Astrocyte of the spinal cord (primary cell): ENCODE measurements at regions not wholly inside any gene's neighbourhood (a gene's known extent, or its start where the extent isn't known, plus 50 kb on each side); places are given as distances from the start of the nearest gene placed in this dataset.
A peak's percentile ranks its signal among the peaks of the same experiment; 100 is the strongest.
"Not testable (repeated sequence)": the region's sequence is repeated elsewhere in the genome, so short reads cannot be mapped to it uniquely, and the experiment has no call there.

Source experiments
- DNase-seq: peaks from one replicate; pipeline ENCODE4 v3.0.0; 2011; ENCODE audit warnings: low read depth, low spot score
- H3K4me3 ChIP-seq: 2 replicates; pipeline ENCODE4 v1.5.1; 2011; ENCODE audit warnings: low read depth, mild to moderate bottlenecking, low read length, moderate library complexity
- in situ Hi-C: cut with HindIII; loops from 2 replicates; pipeline ENCODE4 v1.10.0; 2017; ENCODE audit warnings: low sequenced_read_pairs
- TF ChIP-seq, protein P1 (sequence below): IDR thresholded peaks from 2 replicates; pipeline ENCODE4 v1.5.1; 2012; ENCODE audit warnings: low read depth, mild to moderate bottlenecking, low read length, inconsistent platforms

GRCh38 chr21:10270211-10270610 lies 251.2 kb upstream of the TPTE start:
- H3K4me3 ChIP-seq, in situ Hi-C loops, DNase-seq: not testable (repeated sequence)

DNA sequence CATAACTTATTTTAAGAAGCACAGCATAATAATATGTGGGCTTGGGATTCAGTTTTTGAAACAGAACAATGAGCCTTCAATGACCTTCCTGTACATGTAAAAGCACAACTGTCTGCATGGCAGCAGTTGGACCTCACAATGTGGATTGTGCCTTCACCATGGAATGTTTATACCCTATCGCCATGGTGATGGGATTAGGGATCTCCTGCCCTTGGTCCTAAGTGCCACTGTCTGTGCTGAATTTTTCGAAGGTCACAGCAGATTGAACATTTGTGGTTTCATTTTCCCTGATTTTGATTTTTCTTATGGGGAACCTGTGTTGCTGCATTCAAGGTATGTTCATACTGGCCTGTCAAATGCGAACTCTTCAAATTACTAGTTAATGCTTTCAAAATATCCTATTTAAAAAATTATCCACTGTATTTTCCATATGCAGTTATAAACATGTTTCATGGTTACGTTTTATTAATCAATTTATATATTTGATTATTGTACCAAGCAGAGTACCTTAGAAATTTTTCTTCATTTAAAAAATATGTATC lies 249.6 kb upstream of the TPTE start:
- peak; percentile 0 for DNase-seq
- H3K4me3 ChIP-seq, in situ Hi-C loops: not testable (repeated sequence)

GRCh38 chr21:10272216-10272615 lies 249.2 kb upstream of the TPTE start:
- DNase-seq, result no peak
- in situ Hi-C loops, result no loop called here
- no peak overlapping the region for H3K4me3 ChIP-seq
- TF ChIP-seq, protein P1, sequence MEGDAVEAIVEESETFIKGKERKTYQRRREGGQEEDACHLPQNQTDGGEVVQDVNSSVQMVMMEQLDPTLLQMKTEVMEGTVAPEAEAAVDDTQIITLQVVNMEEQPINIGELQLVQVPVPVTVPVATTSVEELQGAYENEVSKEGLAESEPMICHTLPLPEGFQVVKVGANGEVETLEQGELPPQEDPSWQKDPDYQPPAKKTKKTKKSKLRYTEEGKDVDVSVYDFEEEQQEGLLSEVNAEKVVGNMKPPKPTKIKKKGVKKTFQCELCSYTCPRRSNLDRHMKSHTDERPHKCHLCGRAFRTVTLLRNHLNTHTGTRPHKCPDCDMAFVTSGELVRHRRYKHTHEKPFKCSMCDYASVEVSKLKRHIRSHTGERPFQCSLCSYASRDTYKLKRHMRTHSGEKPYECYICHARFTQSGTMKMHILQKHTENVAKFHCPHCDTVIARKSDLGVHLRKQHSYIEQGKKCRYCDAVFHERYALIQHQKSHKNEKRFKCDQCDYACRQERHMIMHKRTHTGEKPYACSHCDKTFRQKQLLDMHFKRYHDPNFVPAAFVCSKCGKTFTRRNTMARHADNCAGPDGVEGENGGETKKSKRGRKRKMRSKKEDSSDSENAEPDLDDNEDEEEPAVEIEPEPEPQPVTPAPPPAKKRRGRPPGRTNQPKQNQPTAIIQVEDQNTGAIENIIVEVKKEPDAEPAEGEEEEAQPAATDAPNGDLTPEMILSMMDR, result no peak

- TF ChIP-seq, protein P1, result no peak
- no peak overlapping the region for H3K4me3 ChIP-seq
- in situ Hi-C loops, result no loop called here
- no peak for DNase-seq
These were observed 248.2 kb upstream of the TPTE start for GRCh38 chr21:10273196-10273595.

DNA sequence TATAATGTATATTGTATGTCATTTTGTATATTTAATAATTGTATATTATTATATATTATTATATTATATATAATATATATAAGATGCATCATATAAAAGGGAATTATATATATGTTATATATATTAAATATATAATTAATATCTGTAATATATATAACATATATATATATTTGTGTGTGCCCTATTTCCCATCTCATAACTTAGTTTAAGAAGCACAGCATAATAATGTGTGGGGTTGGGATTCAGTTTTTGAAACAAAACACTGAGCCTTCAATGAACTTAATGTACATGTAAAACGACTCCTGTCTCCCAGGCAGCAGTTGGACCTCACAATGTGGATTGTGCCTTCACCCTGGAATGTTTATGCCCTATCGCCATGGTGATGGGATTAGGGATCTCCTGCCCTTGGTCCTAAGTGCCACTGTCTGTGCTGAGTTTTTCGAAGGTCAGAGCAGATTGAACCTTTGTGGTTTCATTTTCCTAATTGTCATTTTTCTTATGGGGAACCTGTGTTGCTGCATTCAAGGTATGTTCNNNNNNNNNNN lies 247.5 kb upstream of the TPTE start:
- in situ Hi-C loops, H3K4me3 ChIP-seq: not testable (repeated sequence)
- DNase-seq, result peak; percentile 0
